Psoas muscle (tissue), 7 donors: ENCODE measurements at regions not wholly inside any gene's neighbourhood (a gene's known extent, or its start where the extent isn't known, plus 50 kb on each side); places are given as distances from the start of the nearest gene placed in this dataset.

ENCODE experiments used
- ATAC-seq, 4 donors: fragments of 200-7000 bp; cut with Tn5 transposase; one replicate each; pipeline ENCODE4 v1.9.1; 2020; ENCODE audit warnings: moderate library complexity in 3 of 4, mild to moderate bottlenecking in 2 of 4
- DNase-seq, 2 donors: peaks; one replicate each; pipeline ENCODE4 v3.0.0-alpha.2; 2020
- H3K27ac ChIP-seq: fragments of 200-600 bp; one replicate; pipeline ENCODE4 v1.8.0; 2022
- H3K27me3 ChIP-seq, 3 donors: fragments of 200-600 bp in 1 of 3; one replicate each; pipeline versions ENCODE4 v1.6.1 to v1.8.0; 2013 to 2022; ENCODE audit warnings: low read length in 2 of 3, mild to moderate bottlenecking in 2 of 3, moderate library complexity in 1 of 3; ENCODE audit not compliant: insufficient read depth in 3 of 3
- H3K36me3 ChIP-seq, 2 donors: fragments of 200-600 bp in 1 of 2; one replicate each; pipeline versions ENCODE4 v1.6.1 to v1.8.0; 2013 to 2022; ENCODE audit warnings: low read depth in 1 of 2, mild to moderate bottlenecking in 1 of 2, moderate library complexity in 1 of 2; ENCODE audit not compliant: insufficient read depth in 1 of 2
- H3K4me1 ChIP-seq: fragments of 200-600 bp; one replicate; pipeline ENCODE4 v1.8.0; 2022
- H3K4me3 ChIP-seq: fragments of 200-600 bp; one replicate; pipeline ENCODE4 v1.8.0; 2022; ENCODE audit warnings: mild to moderate bottlenecking
- H3K9me3 ChIP-seq: fragments of 200-600 bp; one replicate; pipeline ENCODE4 v1.8.0; 2022
- WGBS, 3 donors: extraction: QIAGEN DNeasy Blood & Tissue Kit; methylation state at CpG; one replicate each; pipeline versions ENCODE4 v1.1.6 to v1.1.7; 2013; 5-methylcytosine and 5-hydroxymethylcytosine counted together
- intact Hi-C, 2 donors: fragments of 100-400 bp; cut with DNase I; formaldehyde crosslinking; loops; one replicate each; pipeline versions ENCODE4 v1.11.0 to v1.14.2; 2022
- TF ChIP-seq, protein P1 (sequence below): fragments of 200-600 bp; IDR thresholded peaks from one replicate; pipeline ENCODE4 v1.8.0; 2022; ENCODE audit warnings: antibody characterized with exemption
- donor health status: healthy with polysubstance abuse.
- donor health status: DM: no; HTN: no; CAD: no; lungs with moderate emphysema.
- donor health status: Bipolar disorder and iron deficiency.
- donor health status: healthy.
- donor health status: DM: yes; HTN: yes; CAD: no.
- donor health status: DM: no; HTN: no; CAD: no.
- donor health status: DM: yes; HTN: yes; CAD: no.

DNA sequence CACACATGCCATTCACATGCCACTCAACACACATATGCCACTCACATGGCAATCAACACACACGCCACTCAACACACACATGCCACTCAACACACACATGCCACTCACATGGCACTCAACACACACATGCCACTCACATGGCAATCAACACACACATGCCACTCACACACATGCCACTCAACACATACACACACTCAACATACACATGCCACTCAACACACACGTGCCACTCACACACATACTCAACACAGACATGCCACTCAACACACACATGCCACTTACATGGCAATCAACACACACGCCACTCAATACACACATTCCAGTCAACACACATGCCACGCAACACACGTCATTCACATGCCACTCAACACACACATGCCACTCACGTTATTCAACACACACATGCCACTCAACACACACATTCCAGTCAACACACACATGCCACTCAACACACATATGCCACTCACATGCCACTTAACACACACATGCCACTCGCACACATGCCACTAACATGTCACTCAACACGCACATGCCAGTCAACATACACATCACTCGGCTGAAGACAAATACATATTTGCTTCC, 182.9 kb downstream of the NPHP4 start:
- Histone ChIP-seq H3K27me3 (peaks cover 0 to 24% (median 12%) of the 10 kb centered on the region in 3 donors), H3K9me3 (no peaks in the 10 kb centered on the region), H3K4me1 (no peaks in the 10 kb centered on the region), H3K4me3 (no peak overlapping the region), H3K27ac (no peak overlapping the region), H3K36me3 (no peaks in the 10 kb centered on the region)
- TF ChIP-seq, protein P1, sequence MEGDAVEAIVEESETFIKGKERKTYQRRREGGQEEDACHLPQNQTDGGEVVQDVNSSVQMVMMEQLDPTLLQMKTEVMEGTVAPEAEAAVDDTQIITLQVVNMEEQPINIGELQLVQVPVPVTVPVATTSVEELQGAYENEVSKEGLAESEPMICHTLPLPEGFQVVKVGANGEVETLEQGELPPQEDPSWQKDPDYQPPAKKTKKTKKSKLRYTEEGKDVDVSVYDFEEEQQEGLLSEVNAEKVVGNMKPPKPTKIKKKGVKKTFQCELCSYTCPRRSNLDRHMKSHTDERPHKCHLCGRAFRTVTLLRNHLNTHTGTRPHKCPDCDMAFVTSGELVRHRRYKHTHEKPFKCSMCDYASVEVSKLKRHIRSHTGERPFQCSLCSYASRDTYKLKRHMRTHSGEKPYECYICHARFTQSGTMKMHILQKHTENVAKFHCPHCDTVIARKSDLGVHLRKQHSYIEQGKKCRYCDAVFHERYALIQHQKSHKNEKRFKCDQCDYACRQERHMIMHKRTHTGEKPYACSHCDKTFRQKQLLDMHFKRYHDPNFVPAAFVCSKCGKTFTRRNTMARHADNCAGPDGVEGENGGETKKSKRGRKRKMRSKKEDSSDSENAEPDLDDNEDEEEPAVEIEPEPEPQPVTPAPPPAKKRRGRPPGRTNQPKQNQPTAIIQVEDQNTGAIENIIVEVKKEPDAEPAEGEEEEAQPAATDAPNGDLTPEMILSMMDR = no peak
- 89 to 96% (median 93%) methylated on average over 9 of the region's 9 CpGs for WGBS, 3 donors
- no peak for ATAC-seq
- DNase-seq = no peak
- intact Hi-C loops = no loop called here

DNA sequence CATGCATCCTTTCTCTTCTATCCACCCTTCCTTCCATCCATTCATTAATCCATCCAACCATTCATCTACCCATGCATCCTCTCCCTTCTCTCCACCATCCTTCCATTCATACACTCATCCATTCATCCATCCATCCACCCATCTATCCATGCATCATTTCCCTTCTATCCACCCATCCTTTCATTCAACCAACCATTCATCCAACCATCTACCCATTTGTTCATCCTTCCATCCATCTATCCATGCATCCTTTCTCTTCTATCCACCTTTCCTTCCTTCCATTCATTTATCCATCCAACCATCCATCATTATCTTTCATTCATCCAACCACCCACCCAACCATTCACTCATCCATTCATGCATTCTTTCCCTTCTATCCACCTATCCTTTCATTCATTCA, 188.4 kb downstream of the NPHP4 start:
- no peaks in the 10 kb centered on the region for H3K9me3 ChIP-seq
- ATAC-seq (no peak), DNase-seq (no peak)
- no peak overlapping the region for H3K27ac ChIP-seq
- H3K27me3 ChIP-seq = peaks cover 0 to 14% (median 5%) of the 10 kb centered on the region in 3 donors
- intact Hi-C loops = no loop called here
- no peaks in the 10 kb centered on the region for H3K4me1 ChIP-seq
- no peaks in the 10 kb centered on the region for H3K36me3 ChIP-seq
- TF ChIP-seq, protein P1 = no peak
- H3K4me3 ChIP-seq = no peak overlapping the region

DNA sequence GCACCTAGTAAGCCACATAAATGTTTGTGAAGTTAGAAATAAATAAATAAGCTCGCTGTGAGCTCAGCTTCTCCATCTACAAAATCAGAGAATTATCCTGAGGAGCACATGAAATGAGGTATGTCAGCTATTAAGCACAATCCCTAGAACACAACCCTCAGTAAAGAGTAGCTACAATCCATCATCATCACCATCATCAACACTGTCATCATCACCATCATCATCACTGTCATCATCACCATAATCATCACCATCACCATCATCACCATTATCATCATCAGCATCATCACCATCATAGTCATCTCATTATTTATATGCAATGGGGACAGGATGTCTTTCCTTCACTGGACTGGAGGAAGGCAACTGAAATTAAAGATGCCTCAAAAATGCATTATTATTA, 189.6 kb downstream of the NPHP4 start:
- no peak for DNase-seq
- intact Hi-C loops = no loop called here
- H3K4me3 ChIP-seq = no peak overlapping the region
- TF ChIP-seq, protein P1 = no peak
- no peak overlapping the region for H3K27ac ChIP-seq
- WGBS, 3 donors = 72 to 87% (median 81%) methylated on average over 1 of the region's 1 CpG
- H3K36me3 ChIP-seq = no peaks in the 10 kb centered on the region
- no peak for ATAC-seq
- peaks cover 0 to 14% (median 5%) of the 10 kb centered on the region in 3 donors for H3K27me3 ChIP-seq
- H3K4me1 ChIP-seq = no peaks in the 10 kb centered on the region
- no peaks in the 10 kb centered on the region for H3K9me3 ChIP-seq

DNA sequence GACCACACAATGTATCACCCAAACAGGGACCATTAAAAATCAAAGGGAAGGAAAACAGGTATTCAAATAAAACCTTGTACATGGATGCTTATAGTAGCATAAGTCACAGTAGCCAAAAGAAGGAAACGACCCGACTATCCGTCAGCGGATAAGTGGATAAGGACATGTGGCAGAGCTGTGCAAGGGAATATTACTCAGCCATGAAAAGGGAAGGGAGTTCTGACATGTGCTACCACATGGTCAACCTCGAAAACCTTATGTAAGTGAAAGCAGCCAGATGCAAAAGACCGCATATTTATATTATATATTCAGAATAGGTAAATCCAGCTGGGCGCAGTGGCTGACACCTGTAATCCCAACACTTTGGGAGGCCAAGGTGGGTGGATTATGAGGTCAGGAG, 193.3 kb downstream of the NPHP4 start:
- Histone ChIP-seq H3K4me1 (no peaks in the 10 kb centered on the region), H3K27ac (no peak overlapping the region), H3K4me3 (no peak overlapping the region), H3K36me3 (no peaks in the 10 kb centered on the region), H3K9me3 (no peaks in the 10 kb centered on the region), H3K27me3 (peaks cover 0 to 13% (median 10%) of the 10 kb centered on the region in 3 donors)
- WGBS, 3 donors = 86 to 96% (median 94%) methylated on average over 7 of the region's 7 CpGs
- DNase-seq = no peak
- intact Hi-C loops = no loop called here
- TF ChIP-seq, protein P1 = no peak
- ATAC-seq = no peak

DNA sequence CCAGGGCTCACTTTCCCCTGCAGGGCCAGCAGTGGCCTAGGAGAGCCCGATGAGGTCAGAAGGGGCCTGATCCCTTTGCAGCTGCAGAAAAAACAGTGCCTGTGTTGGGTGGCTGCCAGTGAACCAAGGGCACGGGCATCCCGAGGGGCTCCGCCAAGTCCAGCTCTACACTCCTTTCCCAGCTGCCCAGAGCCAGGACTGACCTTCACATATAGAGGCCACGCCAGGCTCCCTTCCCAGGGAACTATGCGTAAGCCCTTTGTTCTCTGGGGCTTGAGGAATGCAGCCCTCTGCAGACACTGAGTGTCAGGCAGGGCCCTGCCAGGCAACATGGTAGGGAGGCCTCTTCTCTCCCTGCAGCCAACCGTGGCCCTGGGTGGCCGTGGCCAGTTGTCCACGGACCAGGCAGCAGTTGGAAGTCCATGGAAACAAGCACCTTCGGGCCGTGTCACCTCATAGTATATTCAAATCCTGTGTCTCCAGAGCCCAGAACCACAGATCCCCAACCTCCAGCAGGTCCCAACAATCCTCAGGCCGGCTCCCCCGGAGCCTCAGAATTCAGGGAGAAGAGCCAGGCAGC, 194.0 kb downstream of the NPHP4 start:
- ATAC-seq = no peak
- Histone ChIP-seq H3K27ac (no peak overlapping the region), H3K27me3 (peaks cover 0 to 12% (median 10%) of the 10 kb centered on the region in 3 donors), H3K4me3 (no peak overlapping the region), H3K4me1 (no peaks in the 10 kb centered on the region), H3K36me3 (no peaks in the 10 kb centered on the region), H3K9me3 (no peaks in the 10 kb centered on the region)
- intact Hi-C loops = no loop called here
- TF ChIP-seq, protein P1 = no peak
- 35 to 51% (median 37%) methylated on average over 13 of the region's 13 CpGs for WGBS, 3 donors
- no peak for DNase-seq
